ENCODE measurements at regions not wholly inside any gene's neighbourhood (a gene's known extent, or its start where the extent isn't known, plus 50 kb on each side); places are given as distances from the start of the nearest gene placed in this dataset.
"Not testable (repeated sequence)": the region's sequence is repeated elsewhere in the genome, so short reads cannot be mapped to it uniquely, and the experiment has no call there.

DNA sequence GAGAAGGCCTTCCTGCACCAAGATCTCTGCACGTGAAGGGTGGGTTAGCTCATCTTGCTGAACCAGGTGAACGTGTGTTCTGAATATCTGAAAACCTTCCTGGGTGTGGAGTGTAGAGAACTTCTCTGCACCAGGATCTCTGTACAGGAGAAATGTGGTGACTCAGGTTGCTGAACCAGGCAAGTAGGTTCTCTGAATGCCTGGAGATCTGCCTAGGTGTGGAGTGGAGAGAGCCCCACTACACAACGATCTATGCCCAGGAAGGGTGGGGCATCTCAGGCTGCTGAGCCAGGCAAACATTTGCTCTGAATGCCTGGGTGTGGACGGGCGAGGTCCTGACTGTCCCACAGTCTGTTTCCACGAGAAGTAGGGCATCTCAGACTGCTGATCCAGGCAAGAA, 1002.3 kb upstream of the KCND2 start:
- no peak for DNase-seq (ENCODE audit: low spot score)

DNA sequence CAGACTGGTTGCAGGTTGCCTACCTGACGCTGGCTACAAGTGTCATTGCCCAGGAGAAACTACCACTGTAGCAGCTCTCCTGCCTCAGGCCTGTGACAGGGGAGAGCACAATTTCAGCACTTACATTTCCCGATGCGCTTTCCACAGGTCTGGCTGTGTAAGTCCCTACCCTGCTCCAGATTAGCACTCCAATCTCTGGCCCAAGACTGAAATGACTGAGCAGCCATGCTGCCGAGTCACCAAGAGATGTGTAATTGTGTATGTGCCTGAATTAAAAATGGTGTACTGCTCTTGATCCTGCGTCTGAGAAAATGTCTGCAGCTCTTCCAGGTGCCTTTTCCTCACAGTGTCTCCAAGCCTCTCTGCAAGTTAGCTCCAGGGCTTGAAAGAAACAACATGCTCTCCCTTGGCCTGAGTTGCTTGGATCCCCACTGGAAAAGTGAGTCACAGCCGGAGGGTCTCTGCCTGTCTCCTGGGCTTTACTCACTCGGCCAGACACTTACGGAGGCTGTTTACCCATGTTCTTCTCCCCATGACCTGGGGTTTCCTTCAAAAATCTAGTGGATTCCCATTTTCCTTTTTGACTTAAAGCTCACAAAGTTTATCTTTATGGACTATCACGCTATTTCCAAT, 1001.7 kb upstream of the KCND2 start:
- no peak for DNase-seq (ENCODE audit: low spot score)

DNA sequence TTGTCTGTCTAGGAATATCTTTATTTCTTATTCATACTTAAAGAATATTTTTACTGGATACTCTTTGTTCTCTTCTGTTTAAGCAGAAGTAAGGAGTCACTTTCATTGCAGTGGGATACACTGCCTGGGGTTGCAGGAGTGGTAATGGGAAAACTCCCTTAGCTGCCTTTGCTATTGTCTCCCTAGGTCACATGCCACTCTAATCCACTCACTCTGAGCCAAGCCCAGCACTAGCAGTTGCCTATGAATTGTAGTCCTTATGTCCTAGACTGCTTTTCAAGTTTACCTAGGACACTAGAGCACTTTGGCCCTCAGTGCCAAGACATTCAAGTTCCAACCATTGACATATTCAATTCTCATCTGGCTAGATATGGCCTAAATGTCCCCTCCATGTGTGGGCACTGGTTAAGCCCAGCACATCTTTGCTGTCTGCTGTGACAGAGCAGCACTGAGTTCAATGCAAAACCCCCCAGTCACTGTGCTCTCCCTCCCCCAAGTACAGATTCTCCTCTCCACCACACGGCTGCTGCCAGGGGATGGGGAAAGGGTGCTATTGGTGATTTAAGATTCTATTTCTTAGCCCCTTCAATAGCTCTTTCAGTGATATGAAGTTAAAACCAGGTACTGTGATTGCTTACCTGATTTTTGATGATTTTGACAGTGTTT, 991.7 kb upstream of the KCND2 start:
- DNase-seq (ENCODE audit: low spot score), result no peak

DNA sequence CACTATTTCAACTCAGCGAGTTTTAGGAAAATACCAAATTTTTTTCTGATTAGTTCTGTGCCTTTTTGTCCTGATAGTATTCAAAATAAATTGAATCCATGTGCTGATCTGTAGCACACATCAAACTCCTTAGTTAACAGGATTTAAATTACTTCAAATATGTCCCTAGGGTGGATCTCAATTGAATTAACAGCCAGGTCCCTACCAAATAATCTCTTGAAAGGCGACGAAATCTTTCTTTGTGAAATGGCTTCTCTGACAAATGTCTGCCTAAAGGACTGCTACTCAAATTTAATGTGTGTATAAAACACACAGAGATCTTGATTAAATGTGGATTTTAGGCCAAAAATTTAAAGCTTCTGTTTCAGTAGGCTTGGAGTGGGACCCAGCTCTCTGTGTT, 989.6 kb upstream of the KCND2 start:
- DNase-seq (ENCODE audit: low spot score), result no peak

DNA sequence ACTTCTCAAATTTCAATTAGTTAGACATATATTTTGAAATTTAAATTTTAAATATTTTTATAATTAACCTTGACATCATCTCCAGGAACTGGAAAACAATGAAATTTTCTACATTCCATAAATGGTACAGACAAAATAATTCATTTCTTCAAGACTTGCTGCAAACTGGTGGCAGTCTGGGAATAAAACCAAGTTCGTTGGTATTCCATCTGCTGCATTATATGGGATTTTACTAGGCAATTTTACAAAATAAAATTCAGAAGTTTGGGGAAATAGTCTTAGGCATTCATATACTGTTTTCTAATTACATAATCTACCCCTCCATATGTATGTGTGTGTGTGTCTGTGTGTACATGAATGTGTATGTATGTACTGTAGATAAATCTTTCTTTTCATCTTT, 984.6 kb upstream of the KCND2 start:
- no peak for DNase-seq (ENCODE audit: low spot score)

DNA sequence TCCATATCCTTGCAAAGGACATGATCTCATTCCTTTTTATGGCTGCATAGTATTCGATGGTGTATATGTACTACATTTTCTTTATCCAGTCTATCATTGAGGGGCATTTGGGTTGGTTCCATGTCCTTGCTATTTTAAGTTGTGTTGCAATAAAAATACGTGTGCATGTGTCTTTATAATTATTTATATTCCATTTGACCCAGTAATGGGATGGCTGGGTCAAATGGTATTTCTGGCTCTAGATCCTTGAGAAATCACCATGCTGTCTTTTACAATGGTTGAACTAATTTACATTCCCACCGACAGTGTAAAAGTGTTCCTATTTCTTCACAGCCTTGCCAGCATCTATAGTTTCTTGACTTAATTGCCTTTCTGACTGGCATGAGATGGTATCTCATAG, 972.6 kb upstream of the KCND2 start:
- not testable (repeated sequence) for DNase-seq (ENCODE audit: low spot score)

DNA sequence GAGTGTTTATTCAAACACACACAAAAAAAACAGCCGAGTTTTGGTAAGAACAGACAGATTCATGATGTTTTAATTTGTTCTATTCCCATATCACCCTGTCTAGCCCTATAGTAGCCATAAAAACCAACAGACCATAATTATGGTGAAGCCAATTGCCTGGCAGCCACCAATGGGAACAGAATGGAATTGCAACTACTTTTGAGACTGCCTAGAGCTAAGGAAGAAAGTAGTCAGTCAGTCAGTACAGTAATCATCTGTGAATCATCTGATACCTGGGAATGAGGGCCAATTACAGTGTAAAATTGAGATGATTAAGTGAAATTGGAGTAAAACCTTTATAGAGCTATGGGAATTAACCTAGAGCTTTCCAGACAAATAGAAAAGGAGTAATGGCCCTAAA, 952.7 kb upstream of the KCND2 start:
- no peak for DNase-seq (ENCODE audit: low spot score)

DNA sequence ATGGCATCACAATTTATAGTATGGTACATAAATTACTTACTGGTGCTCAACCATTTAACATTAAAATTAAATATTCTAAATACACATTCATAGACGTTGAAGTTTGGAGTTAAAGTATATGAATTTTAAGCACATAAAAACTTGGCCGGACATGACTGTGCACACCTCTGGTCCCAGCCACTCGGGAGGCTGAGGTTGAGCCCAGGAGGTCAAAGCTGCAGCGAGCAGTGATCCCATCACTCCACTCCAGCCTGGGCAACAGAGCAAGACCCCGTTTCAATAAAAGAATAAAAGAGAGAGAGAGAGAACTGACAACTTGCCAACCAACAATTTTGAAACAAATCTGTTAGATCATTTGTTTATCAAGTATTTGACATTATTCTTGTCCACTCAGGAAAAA, 943.3 kb upstream of the KCND2 start:
- DNase-seq (ENCODE audit: low spot score), result no peak

DNA sequence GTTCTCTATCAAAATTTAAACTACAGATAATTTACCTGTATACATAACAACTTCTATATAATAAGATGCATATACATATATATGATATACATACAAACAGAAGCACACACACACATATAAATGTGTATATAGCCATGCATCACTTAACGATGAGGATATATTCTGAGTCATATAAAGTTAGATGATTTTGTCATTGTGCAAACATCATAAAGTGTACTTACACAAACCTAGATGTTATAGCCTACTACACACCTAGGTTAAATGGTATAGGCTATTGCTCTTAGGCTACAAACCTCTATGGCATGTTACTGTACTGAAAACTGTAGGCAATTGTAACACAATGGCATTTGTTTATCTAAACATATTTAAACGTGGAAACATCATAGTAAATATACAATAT, 937.6 kb upstream of the KCND2 start:
- DNase-seq (ENCODE audit: low spot score), result no peak

DNA sequence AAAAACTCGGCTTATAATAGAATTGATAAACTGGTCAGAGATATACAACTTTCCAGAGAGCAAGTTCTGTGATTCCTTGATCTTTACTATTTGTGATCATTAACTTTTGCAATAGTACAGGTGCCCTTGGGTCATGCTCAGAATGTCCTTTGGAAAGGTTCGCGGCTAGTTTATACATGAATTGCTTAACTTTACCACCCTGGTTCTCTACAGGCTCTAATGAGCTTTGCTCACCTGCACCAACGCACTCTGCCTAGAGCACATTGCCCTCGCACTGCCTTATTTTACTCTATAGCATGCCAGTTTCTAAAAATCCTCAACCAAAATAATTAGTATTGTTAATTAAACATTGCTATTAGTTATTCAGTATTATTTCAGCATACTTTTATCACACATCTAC, 931.2 kb upstream of the KCND2 start:
- DNase-seq (ENCODE audit: low spot score), result no peak

DNA sequence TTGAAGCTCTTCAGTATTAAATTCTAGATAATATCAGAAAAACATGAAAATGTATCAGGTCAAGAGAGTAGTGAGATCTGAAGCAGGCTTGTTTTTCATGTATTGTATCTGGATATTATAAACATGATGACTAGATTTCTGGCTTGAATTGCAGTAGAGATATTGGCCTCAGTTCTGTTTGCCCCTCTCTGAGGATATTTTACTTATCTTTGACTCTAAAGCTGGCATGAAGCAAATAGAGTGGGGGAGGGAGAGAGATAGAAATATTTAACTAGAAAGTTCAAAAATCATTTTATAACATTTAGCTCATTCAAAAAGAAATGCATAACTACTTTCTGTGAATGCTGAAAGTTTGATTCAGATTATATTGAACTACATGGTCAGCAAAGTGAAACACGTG, 929.7 kb upstream of the KCND2 start:
- DNase-seq (ENCODE audit: low spot score), result no peak

DNA sequence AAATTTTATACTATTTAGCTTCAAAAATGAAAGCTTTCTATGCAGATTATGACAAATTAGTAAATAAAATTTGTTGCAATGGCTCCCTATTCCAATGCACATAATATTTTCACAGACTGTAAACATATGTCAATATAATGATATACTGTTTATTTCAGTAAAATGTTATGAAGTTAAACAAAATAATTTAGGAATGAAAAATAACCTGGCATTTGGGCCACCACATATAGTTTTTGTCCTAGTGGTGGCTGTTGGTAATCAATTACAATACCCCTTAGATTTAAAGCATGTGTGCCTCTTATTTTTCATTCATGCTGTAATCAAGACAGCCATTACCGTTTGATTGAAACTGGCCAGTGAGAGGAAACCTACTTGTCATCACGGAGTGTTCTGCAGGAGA, 928.5 kb upstream of the KCND2 start:
- no peak for DNase-seq (ENCODE audit: low spot score)

DNA sequence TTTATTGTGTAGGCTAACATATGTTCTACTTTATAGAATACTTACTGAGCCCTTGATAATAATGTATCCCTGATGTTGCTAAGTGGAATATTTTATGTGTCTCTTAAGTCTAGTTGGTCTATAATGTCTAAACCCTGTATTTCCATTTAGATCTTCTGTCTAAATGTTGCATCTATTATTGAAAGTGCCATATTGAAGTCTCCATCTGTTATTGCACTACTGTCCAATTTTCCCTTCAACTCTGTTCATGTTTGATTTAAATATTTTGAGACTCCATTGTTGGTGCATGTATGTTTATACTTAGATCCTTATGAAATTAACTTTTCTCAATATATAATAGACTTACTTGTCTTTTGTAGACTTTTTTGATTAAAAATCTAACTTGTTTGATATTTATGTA, 924.5 kb upstream of the KCND2 start:
- DNase-seq (ENCODE audit: low spot score), result no peak

DNA sequence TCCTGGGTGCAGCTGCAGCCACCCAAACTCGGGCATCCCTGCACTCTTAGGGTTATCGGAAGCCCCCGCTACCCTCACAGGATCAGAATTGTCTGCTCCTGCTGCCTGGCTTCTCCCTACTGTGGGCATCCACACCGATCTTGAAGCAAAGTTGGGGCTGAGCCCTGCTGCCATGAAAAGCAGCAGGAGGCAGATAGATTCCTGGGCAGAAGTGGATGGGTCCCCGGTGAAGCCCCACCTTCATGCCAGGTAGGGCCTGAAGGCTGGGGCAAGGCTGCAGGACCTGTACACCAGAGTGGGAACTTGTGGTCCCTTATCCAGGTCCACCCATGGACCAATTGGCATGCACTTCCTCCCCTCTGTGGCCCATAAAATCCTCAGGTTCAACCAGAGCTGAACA, 922.6 kb upstream of the KCND2 start:
- DNase-seq (ENCODE audit: low spot score), result no peak

DNA sequence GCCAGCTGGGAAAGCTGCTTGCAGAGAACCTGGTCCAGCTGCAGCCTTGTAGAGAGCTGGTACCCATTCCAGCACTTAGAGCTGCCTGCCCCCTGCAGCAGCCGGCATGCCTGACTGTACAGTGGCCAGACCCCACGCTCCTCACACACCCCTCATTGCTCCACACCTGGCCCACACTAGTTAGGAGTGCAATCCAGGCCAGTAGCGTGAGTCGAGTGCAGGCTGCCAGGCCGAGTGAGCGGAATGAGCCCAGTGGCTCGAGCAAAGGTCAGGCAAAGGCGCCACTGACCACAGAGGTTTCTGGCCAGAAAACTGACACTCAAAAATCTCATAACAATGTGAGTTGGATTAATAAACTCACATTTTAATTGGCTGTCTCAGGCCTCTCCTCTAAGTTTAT, 921.7 kb upstream of the KCND2 start:
- DNase-seq (ENCODE audit: low spot score), result no peak

DNA sequence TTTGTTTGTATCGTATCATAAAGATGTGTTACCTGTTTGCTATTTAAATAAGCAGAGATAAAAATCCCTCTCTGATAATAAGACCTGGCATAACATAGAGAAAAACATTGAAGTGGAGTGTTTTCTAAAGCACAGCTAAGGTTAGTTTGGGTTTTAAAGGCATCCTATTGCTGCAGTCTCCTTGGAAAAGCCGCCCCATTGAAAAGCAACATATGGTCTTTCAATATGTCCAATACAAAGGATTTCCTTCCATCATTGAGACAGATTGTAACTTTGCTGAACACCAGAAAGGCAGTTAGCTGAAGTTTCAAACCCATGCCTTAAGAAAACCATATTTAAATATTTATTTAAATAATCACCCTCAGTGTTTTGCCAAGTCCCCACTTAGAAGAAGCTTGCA, 898.5 kb upstream of the KCND2 start:
- no peak for DNase-seq (ENCODE audit: low spot score)

DNA sequence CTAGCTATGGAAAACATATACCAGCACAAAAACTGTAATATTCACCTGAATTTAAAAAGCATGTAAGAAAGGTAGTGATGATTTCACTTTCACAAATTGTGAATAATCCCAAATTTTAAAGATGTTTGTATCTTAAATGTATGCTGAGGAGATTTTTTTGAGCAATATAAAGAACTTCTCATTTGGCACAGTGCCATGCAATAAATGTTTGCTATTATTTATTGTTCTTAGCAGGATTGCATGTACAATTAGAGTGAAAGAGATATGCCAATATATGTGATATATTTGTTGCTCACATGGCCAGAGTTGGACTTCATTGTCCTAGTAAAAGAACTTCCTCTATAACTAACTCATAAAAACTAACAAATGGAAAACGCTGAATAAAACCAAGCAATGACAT, 895.1 kb upstream of the KCND2 start:
- DNase-seq (ENCODE audit: low spot score), result no peak

DNA sequence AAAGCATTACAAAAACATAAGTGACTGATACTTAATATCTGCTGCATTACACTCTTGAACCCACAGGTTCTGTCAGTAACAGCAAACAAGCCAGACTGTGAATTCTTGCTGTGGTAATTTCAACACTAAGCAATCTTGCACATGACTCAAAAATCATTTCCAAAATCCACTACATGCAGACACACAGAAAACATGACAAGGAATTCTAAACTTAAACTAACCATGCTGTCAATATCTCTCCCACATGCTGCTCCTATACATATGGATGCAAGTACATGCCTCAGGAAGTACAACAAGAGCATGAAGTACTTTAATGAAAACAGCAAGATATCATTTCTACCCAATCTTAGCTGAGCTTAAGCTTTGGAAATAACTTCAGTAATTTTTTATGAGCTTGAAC, 890.2 kb upstream of the KCND2 start:
- DNase-seq (ENCODE audit: low spot score), result no peak

DNA sequence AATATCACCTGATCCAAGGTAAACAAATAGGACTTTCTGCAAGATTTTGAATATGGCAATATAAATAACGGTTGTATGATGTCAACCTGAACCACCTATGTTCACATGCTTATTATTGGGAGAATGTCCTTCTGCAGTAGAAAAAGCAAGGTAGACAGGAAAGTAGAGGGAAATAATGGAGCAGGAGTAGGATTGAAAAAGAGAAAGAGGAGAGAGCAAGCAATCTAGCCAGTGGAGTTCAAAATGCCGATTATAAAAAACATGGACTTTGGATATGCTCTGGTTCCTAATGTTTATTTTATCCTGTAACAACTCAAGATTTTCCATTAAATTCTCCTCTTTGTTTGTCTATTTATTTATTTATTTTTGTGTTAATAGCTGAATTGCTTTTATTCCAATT, 878.0 kb upstream of the KCND2 start:
- no peak for DNase-seq (ENCODE audit: low spot score)

DNA sequence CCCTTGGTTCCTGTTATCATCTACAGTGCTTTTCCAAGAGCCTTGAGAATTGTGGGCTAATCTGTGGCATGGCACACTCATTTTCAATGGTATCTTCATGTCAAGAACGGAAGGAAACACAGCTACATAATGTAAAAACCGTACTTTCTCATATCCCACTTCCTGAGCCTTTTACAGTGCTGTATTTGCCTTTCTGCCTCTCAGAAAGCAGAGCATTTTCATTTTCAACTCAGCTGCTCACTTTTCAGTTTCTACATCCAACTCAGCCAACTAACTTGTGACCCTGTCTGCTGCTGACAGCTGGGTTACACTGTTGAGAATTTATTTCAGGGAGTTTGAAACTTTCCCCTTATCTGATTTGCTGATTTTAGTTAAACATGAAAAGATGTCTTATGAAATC, 875.8 kb upstream of the KCND2 start:
- DNase-seq (ENCODE audit: low spot score), result no peak

DNA sequence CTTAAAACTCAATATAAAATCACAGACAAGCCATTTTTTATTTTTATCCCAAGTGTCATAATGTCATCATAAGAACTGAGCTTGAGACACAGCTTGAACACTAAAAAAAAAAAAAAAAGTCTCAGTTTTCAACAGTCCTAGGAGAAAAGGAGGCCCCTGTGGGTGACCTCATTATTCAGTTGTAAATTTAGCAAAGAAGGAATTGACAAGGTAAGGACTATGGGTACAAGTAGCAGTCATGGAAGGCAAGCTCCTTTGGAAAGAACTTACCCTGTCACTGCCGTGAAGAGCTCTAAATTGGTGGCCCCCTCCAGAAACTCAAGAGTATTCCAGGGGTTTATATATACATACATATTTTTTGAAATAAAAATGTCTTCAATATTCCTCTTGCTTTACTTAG, 864.4 kb upstream of the KCND2 start:
- DNase-seq (ENCODE audit: low spot score), result no peak

DNA sequence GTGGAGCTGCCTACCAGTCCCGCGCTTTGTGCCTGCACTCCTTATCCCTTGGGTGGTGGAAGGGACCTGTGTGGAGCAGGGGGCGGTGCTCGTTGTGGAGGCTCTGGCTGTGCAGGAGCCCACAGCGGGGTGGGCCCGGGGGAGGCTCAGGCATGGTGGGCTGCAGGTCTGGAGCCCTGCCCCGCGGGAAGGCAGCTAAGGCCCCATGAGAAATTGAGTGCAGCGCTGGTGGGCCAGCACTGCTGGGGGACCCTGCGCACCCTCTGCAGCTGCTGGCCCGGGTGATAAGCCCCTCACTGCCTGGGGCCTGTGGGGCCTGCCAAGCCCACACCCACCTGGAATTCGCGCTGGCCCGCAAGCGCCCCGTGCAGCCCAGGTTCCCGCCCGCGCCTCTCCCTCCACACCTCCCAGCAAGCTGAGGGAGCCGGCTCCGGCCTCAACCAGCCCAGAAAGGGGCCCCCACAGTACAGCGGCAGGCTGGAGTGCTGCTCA, 859.6 kb upstream of the KCND2 start:
- no peak for DNase-seq (ENCODE audit: low spot score)

DNA sequence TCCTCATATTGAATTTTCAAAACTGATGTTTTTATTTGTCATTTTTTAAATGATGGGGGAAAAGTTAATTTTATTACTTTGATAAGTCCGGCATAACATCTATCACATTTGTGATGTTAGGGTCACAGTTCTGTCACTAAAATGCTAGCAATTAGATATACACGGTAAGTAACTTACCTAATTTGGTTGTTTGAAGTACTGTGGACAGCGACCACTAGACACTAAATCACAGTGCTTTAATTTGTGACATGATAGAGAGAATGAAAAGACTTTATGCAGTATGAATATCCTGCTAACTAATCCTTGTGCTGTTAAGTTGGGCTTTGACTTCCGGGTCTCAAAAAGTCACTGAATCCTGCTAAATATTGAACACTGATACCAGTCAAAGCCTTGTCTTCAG, 857.3 kb upstream of the KCND2 start:
- DNase-seq (ENCODE audit: low spot score), result no peak

DNA sequence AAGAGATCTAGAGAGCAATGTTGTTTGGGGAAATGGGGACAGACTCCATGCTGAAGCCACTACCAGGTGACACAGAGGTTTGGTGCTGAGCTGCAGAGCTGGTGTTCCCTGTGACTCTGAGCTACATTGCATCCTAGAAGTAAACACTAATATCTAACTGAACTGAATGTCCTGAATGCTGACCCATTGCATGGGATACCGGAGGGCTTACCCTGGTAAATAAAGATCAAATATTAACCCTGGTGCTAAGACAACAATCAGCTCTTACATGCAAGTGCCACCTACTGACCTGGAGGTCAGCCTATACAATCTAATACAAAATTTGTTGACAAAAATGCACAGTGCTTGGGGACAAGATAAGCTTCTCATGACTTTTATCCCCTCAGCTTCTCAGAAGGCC, 851.3 kb upstream of the KCND2 start:
- no peak for DNase-seq (ENCODE audit: low spot score)

Data from kidney tubule cell (primary cell).